ENCODE measurements at regions not wholly inside any gene's neighbourhood (a gene's known extent, or its start where the extent isn't known, plus 50 kb on each side); places are given as distances from the start of the nearest gene placed in this dataset.

- Histone ChIP-seq H2AK5ac (ENCODE audit: low read length) (no peak overlapping the region), H3K27me3 (ENCODE audit: insufficient read depth, low read length, poor library complexity) (no peaks in the 10 kb centered on the region), H3K79me2 (ENCODE audit: control insufficient read depth, insufficient read depth, low read length) (no peaks in the 10 kb centered on the region), H2BK5ac (ENCODE audit: low read length) (no peak overlapping the region), H3K4me3 (ENCODE audit: low read length) (no peak overlapping the region), H3K56ac (ENCODE audit: low read length) (no peak overlapping the region), H3K4me1 (ENCODE audit: control insufficient read depth, low read depth, low read length) (no peaks in the 10 kb centered on the region), H3K18ac (ENCODE audit: low read length) (no peak overlapping the region), H3K4ac (ENCODE audit: low read depth, low read length) (no peak overlapping the region), H2BK15ac (replicated peaks; ENCODE audit: low read depth) (no peak overlapping the region), H3K36me3 (ENCODE audit: control insufficient read depth, insufficient read depth, low read length) (no peaks in the 10 kb centered on the region), H3K27ac (ENCODE audit: low read depth, low read length) (no peak overlapping the region), H2BK120ac (ENCODE audit: low read depth, low read length) (no peak overlapping the region), H3K79me1 (ENCODE audit: low read length) (no peaks in the 10 kb centered on the region), H4K8ac (ENCODE audit: low read depth, low read length) (no peak overlapping the region), H3K23ac (ENCODE audit: low read length) (no peak overlapping the region), H3K9ac (ENCODE audit: low read length) (no peak overlapping the region), H4K5ac (ENCODE audit: low read length) (no peak overlapping the region), H3K4me2 (ENCODE audit: low read length) (no peak overlapping the region)
- DNase-seq = no peak
Measured at GRCh38 chr2:198383392-198383791, 579.0 kb downstream of the PLCL1 start.

GRCh38 chr2:198382811-198383210 lies 578.4 kb downstream of the PLCL1 start:
- H3K4ac ChIP-seq (ENCODE audit: low read depth, low read length) = no peak overlapping the region
- H3K9ac ChIP-seq (ENCODE audit: low read length) = no peak overlapping the region
- no peak overlapping the region for H4K5ac ChIP-seq (ENCODE audit: low read length)
- H3K79me2 ChIP-seq (ENCODE audit: control insufficient read depth, insufficient read depth, low read length) = no peaks in the 10 kb centered on the region
- H3K4me1 ChIP-seq (ENCODE audit: control insufficient read depth, low read depth, low read length) = no peaks in the 10 kb centered on the region
- H3K36me3 ChIP-seq (ENCODE audit: control insufficient read depth, insufficient read depth, low read length) = no peaks in the 10 kb centered on the region
- H3K4me3 ChIP-seq (ENCODE audit: low read length) = no peak overlapping the region
- no peak overlapping the region for H2AK5ac ChIP-seq (ENCODE audit: low read length)
- no peak overlapping the region for H3K23ac ChIP-seq (ENCODE audit: low read length)
- no peak overlapping the region for H3K27ac ChIP-seq (ENCODE audit: low read depth, low read length)
- no peak overlapping the region for H3K4me2 ChIP-seq (ENCODE audit: low read length)
- H3K18ac ChIP-seq (ENCODE audit: low read length) = no peak overlapping the region
- no peak overlapping the region for H3K56ac ChIP-seq (ENCODE audit: low read length)
- H3K79me1 ChIP-seq (ENCODE audit: low read length) = no peaks in the 10 kb centered on the region
- no peaks in the 10 kb centered on the region for H3K27me3 ChIP-seq (ENCODE audit: insufficient read depth, low read length, poor library complexity)
- H2BK5ac ChIP-seq (ENCODE audit: low read length) = no peak overlapping the region
- DNase-seq = no peak
- H4K8ac ChIP-seq (ENCODE audit: low read depth, low read length) = no peak overlapping the region
- no peak overlapping the region for H2BK15ac ChIP-seq (replicated peaks; ENCODE audit: low read depth)
- H2BK120ac ChIP-seq (ENCODE audit: low read depth, low read length) = no peak overlapping the region

- H3K9ac ChIP-seq (ENCODE audit: low read length) = no peak overlapping the region
- no peak overlapping the region for H4K8ac ChIP-seq (ENCODE audit: low read depth, low read length)
- H3K4ac ChIP-seq (ENCODE audit: low read depth, low read length) = no peak overlapping the region
- H3K4me1 ChIP-seq (ENCODE audit: control insufficient read depth, low read depth, low read length) = no peaks in the 10 kb centered on the region
- no peak overlapping the region for H2BK120ac ChIP-seq (ENCODE audit: low read depth, low read length)
- H3K27ac ChIP-seq (ENCODE audit: low read depth, low read length) = no peak overlapping the region
- no peak overlapping the region for H2BK5ac ChIP-seq (ENCODE audit: low read length)
- no peaks in the 10 kb centered on the region for H3K79me2 ChIP-seq (ENCODE audit: control insufficient read depth, insufficient read depth, low read length)
- H2AK5ac ChIP-seq (ENCODE audit: low read length) = no peak overlapping the region
- no CpG with 5 or more reads among the region's 5 CpGs for WGBS (ENCODE audit: extremely low coverage, insufficient coverage, low lambda C conversion rate)
- H2BK15ac ChIP-seq (replicated peaks; ENCODE audit: low read depth) = no peak overlapping the region
- H3K36me3 ChIP-seq (ENCODE audit: control insufficient read depth, insufficient read depth, low read length) = no peaks in the 10 kb centered on the region
- H3K23ac ChIP-seq (ENCODE audit: low read length) = no peak overlapping the region
- H3K18ac ChIP-seq (ENCODE audit: low read length) = no peak overlapping the region
- DNase-seq = peak; percentile 28
- no peaks in the 10 kb centered on the region for H3K79me1 ChIP-seq (ENCODE audit: low read length)
- H3K4me2 ChIP-seq (ENCODE audit: low read length) = no peak overlapping the region
- H4K5ac ChIP-seq (ENCODE audit: low read length) = no peak overlapping the region
- no peak overlapping the region for H3K56ac ChIP-seq (ENCODE audit: low read length)
- H3K27me3 ChIP-seq (ENCODE audit: insufficient read depth, low read length, poor library complexity) = no peaks in the 10 kb centered on the region
- H3K4me3 ChIP-seq (ENCODE audit: low read length) = no peak overlapping the region
Measured at GRCh38 chr2:198376677-198377076, 572.3 kb downstream of the PLCL1 start.

- Histone ChIP-seq H3K79me2 (ENCODE audit: control insufficient read depth, insufficient read depth, low read length) (no peaks in the 10 kb centered on the region), H4K8ac (ENCODE audit: low read depth, low read length) (no peak overlapping the region), H3K4me1 (ENCODE audit: control insufficient read depth, low read depth, low read length) (no peaks in the 10 kb centered on the region), H2BK15ac (replicated peaks; ENCODE audit: low read depth) (no peak overlapping the region), H3K4me3 (ENCODE audit: low read length) (no peak overlapping the region), H3K27ac (ENCODE audit: low read depth, low read length) (no peak overlapping the region), H3K79me1 (ENCODE audit: low read length) (no peaks in the 10 kb centered on the region), H2BK120ac (ENCODE audit: low read depth, low read length) (no peak overlapping the region), H3K9ac (ENCODE audit: low read length) (no peak overlapping the region), H3K23ac (ENCODE audit: low read length) (no peak overlapping the region), H3K18ac (ENCODE audit: low read length) (no peak overlapping the region), H3K36me3 (ENCODE audit: control insufficient read depth, insufficient read depth, low read length) (no peaks in the 10 kb centered on the region), H4K5ac (ENCODE audit: low read length) (no peak overlapping the region), H2BK5ac (ENCODE audit: low read length) (no peak overlapping the region), H3K4me2 (ENCODE audit: low read length) (no peak overlapping the region), H3K27me3 (ENCODE audit: insufficient read depth, low read length, poor library complexity) (no peaks in the 10 kb centered on the region), H3K4ac (ENCODE audit: low read depth, low read length) (no peak overlapping the region), H3K56ac (ENCODE audit: low read length) (no peak overlapping the region), H2AK5ac (ENCODE audit: low read length) (no peak overlapping the region)
- no CpG with 5 or more reads among the region's 4 CpGs for WGBS (ENCODE audit: extremely low coverage, insufficient coverage, low lambda C conversion rate)
- DNase-seq = no peak
Measured at GRCh38 chr2:198375083-198375410, 570.7 kb downstream of the PLCL1 start.

GRCh38 chr2:198374375-198375082 lies 570.1 kb downstream of the PLCL1 start:
- Histone ChIP-seq H3K4me2 (ENCODE audit: low read length) (no peak overlapping the region), H4K8ac (ENCODE audit: low read depth, low read length) (no peak overlapping the region), H2AK5ac (ENCODE audit: low read length) (no peak overlapping the region), H3K27me3 (ENCODE audit: insufficient read depth, low read length, poor library complexity) (no peaks in the 10 kb centered on the region), H3K4me1 (ENCODE audit: control insufficient read depth, low read depth, low read length) (no peaks in the 10 kb centered on the region), H3K56ac (ENCODE audit: low read length) (no peak overlapping the region), H3K23ac (ENCODE audit: low read length) (no peak overlapping the region), H3K27ac (ENCODE audit: low read depth, low read length) (no peak overlapping the region), H3K4ac (ENCODE audit: low read depth, low read length) (no peak overlapping the region), H2BK120ac (ENCODE audit: low read depth, low read length) (no peak overlapping the region), H3K18ac (ENCODE audit: low read length) (no peak overlapping the region), H3K79me1 (ENCODE audit: low read length) (no peaks in the 10 kb centered on the region), H4K5ac (ENCODE audit: low read length) (no peak overlapping the region), H2BK15ac (replicated peaks; ENCODE audit: low read depth) (no peak overlapping the region), H3K79me2 (ENCODE audit: control insufficient read depth, insufficient read depth, low read length) (no peaks in the 10 kb centered on the region), H3K9ac (ENCODE audit: low read length) (no peak overlapping the region), H2BK5ac (ENCODE audit: low read length) (no peak overlapping the region), H3K36me3 (ENCODE audit: control insufficient read depth, insufficient read depth, low read length) (no peaks in the 10 kb centered on the region), H3K4me3 (ENCODE audit: low read length) (no peak overlapping the region)
- WGBS (ENCODE audit: extremely low coverage, insufficient coverage, low lambda C conversion rate) = no CpG with 5 or more reads among the region's 3 CpGs
- peak; percentile 77 for DNase-seq

- no peak overlapping the region for H4K8ac ChIP-seq (ENCODE audit: low read depth, low read length)
- WGBS (ENCODE audit: extremely low coverage, insufficient coverage, low lambda C conversion rate) = no CpG with 5 or more reads among the region's 10 CpGs
Measured at GRCh38 chr2:198371921-198372543, 567.6 kb downstream of the PLCL1 start.

More at GRCh38 chr2:198371921-198372543, 567.6 kb downstream of the PLCL1 start:
- no peaks in the 10 kb centered on the region for H3K79me2 ChIP-seq (ENCODE audit: control insufficient read depth, insufficient read depth, low read length)
- H2BK120ac ChIP-seq (ENCODE audit: low read depth, low read length) = no peak overlapping the region
- H2AK5ac ChIP-seq (ENCODE audit: low read length) = no peak overlapping the region
- DNase-seq = no peak
- H2BK5ac ChIP-seq (ENCODE audit: low read length) = no peak overlapping the region
- no peak overlapping the region for H3K56ac ChIP-seq (ENCODE audit: low read length)
- no peak overlapping the region for H3K9ac ChIP-seq (ENCODE audit: low read length)
- no peak overlapping the region for H3K4me2 ChIP-seq (ENCODE audit: low read length)
- H3K4ac ChIP-seq (ENCODE audit: low read depth, low read length) = no peak overlapping the region
- H3K23ac ChIP-seq (ENCODE audit: low read length) = no peak overlapping the region
- H3K4me3 ChIP-seq (ENCODE audit: low read length) = no peak overlapping the region
- no peaks in the 10 kb centered on the region for H3K4me1 ChIP-seq (ENCODE audit: control insufficient read depth, low read depth, low read length)
- no peaks in the 10 kb centered on the region for H3K27me3 ChIP-seq (ENCODE audit: insufficient read depth, low read length, poor library complexity)
- H2BK15ac ChIP-seq (replicated peaks; ENCODE audit: low read depth) = no peak overlapping the region
- no peak overlapping the region for H3K18ac ChIP-seq (ENCODE audit: low read length)
- H3K79me1 ChIP-seq (ENCODE audit: low read length) = no peaks in the 10 kb centered on the region
- no peak overlapping the region for H3K27ac ChIP-seq (ENCODE audit: low read depth, low read length)
- H3K36me3 ChIP-seq (ENCODE audit: control insufficient read depth, insufficient read depth, low read length) = no peaks in the 10 kb centered on the region
- no peak overlapping the region for H4K5ac ChIP-seq (ENCODE audit: low read length)
